ENCODE measurements at regions not wholly inside any gene's neighbourhood (a gene's known extent, or its start where the extent isn't known, plus 50 kb on each side); places are given as distances from the start of the nearest gene placed in this dataset.
"Not testable (repeated sequence)": the region's sequence is repeated elsewhere in the genome, so short reads cannot be mapped to it uniquely, and the experiment has no call there.

GRCh38 chr9:16290169-16290568, 580.3 kb downstream of the BNC2 start:
- H3K36me3 Mint-ChIP-seq: no peaks in the 10 kb centered on the region
- H3K27me3 Mint-ChIP-seq (ENCODE audit: low read depth in 2 of 2): peaks cover 8 to 29% of the 10 kb centered on the region in 2 donors
- Histone ChIP-seq H3K36me3 (ENCODE audit: control insufficient read depth, insufficient read depth, low read length) (no peaks in the 10 kb centered on the region), H3K4me1 (ENCODE audit: control insufficient read depth, insufficient read depth, low read length) (no peaks in the 10 kb centered on the region), H3K27me3 (ENCODE audit: control insufficient read depth, insufficient read depth, low read length) (no peaks in the 10 kb centered on the region), H3K4me3 (ENCODE audit: low read length) (no peak overlapping the region), H3K9me3 (ENCODE audit: control insufficient read depth, insufficient read depth, low read length) (no peaks in the 10 kb centered on the region), H3K27ac (ENCODE audit: low read length) (no peak overlapping the region)
- TF ChIP-seq CTCF (IDR thresholded peaks at IDR 0.05): no peak
- intact Hi-C loops (cut with micrococcal nuclease): no loop called here
- H3K9me3 Mint-ChIP-seq: peaks cover 0 to 3% of the 10 kb centered on the region in 2 donors
- 71% methylated on average over 5 of the region's 5 CpGs for WGBS (ENCODE audit: insufficient coverage)
- H3K27ac Mint-ChIP-seq: no peak overlapping the region
- no peak overlapping the region for H3K4me3 Mint-ChIP-seq
- H3K4me1 Mint-ChIP-seq: no peaks in the 10 kb centered on the region
- DNase-seq (no peak), ATAC-seq (no peak)

DNA sequence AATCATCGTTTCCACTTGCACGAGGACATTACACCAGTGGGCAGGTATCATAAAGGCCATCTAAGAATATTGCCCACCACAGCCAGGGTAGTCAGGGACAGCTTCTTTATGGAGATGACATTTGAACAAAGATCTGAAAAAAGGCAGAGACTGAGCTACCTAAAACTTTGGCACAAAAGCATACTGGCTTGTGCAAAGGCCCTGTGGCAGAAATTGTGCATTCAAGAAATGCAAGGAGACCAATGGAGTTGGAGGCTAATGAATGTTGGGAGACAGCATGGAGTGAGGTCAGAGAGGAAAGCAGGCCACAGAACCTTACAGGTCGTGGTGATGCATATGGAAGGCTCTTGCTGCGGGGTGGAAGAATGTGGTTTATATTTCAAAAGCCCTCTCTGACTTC, 578.5 kb downstream of the BNC2 start:
- Histone ChIP-seq H3K4me1 (ENCODE audit: control insufficient read depth, insufficient read depth, low read length) (no peaks in the 10 kb centered on the region), H3K4me3 (ENCODE audit: low read length) (no peak overlapping the region), H3K27me3 (ENCODE audit: control insufficient read depth, insufficient read depth, low read length) (no peaks in the 10 kb centered on the region), H3K9me3 (ENCODE audit: control insufficient read depth, insufficient read depth, low read length) (no peaks in the 10 kb centered on the region), H3K36me3 (ENCODE audit: control insufficient read depth, insufficient read depth, low read length) (no peaks in the 10 kb centered on the region), H3K27ac (ENCODE audit: low read length) (no peak overlapping the region)
- 77% methylated on average over 4 of the region's 4 CpGs for WGBS (ENCODE audit: insufficient coverage)
- TF ChIP-seq CTCF (IDR thresholded peaks at IDR 0.05): no peak
- intact Hi-C loops (cut with micrococcal nuclease): no loop called here
- Mint-ChIP-seq H3K36me3 (no peaks in the 10 kb centered on the region), H3K4me1 (no peaks in the 10 kb centered on the region), H3K9me3 (no peaks in the 10 kb centered on the region), H3K27me3 (ENCODE audit: low read depth in 2 of 2) (peaks cover 5 to 43% of the 10 kb centered on the region in 2 donors), H3K4me3 (no peak overlapping the region), H3K27ac (no peak overlapping the region)
- ATAC-seq: no peak
- DNase-seq: no peak

GRCh38 chr9:16293610-16294009, 576.9 kb downstream of the BNC2 start:
- H3K9me3 ChIP-seq (ENCODE audit: control insufficient read depth, insufficient read depth, low read length): no peaks in the 10 kb centered on the region
- H3K27ac Mint-ChIP-seq: no peak overlapping the region
- ATAC-seq: no peak
- intact Hi-C loops (cut with micrococcal nuclease): no loop called here
- WGBS (ENCODE audit: insufficient coverage): 70% methylated on average over 2 of the region's 2 CpGs
- no peak overlapping the region for H3K27ac ChIP-seq (ENCODE audit: low read length)
- H3K27me3 ChIP-seq (ENCODE audit: control insufficient read depth, insufficient read depth, low read length): no peaks in the 10 kb centered on the region
- no peaks in the 10 kb centered on the region for H3K36me3 ChIP-seq (ENCODE audit: control insufficient read depth, insufficient read depth, low read length)
- peaks cover 0 to 2% of the 10 kb centered on the region in 2 donors for H3K9me3 Mint-ChIP-seq
- H3K4me3 ChIP-seq (ENCODE audit: low read length): no peak overlapping the region
- H3K4me3 Mint-ChIP-seq: no peak overlapping the region
- H3K4me1 ChIP-seq (ENCODE audit: control insufficient read depth, insufficient read depth, low read length): no peaks in the 10 kb centered on the region
- TF ChIP-seq CTCF (IDR thresholded peaks at IDR 0.05): no peak
- H3K4me1 Mint-ChIP-seq: no peaks in the 10 kb centered on the region
- DNase-seq: no peak
- H3K27me3 Mint-ChIP-seq (ENCODE audit: low read depth in 2 of 2): peaks cover 5 to 44% of the 10 kb centered on the region in 2 donors
- H3K36me3 Mint-ChIP-seq: no peaks in the 10 kb centered on the region

- H3K36me3 Mint-ChIP-seq: no peaks in the 10 kb centered on the region
- H3K36me3 ChIP-seq (ENCODE audit: control insufficient read depth, insufficient read depth, low read length): no peaks in the 10 kb centered on the region
- no peaks in the 10 kb centered on the region for H3K4me1 Mint-ChIP-seq
- H3K27me3 ChIP-seq (ENCODE audit: control insufficient read depth, insufficient read depth, low read length): no peaks in the 10 kb centered on the region
- no peak overlapping the region for H3K27ac Mint-ChIP-seq
- no peaks in the 10 kb centered on the region for H3K4me1 ChIP-seq (ENCODE audit: control insufficient read depth, insufficient read depth, low read length)
- H3K27ac ChIP-seq (ENCODE audit: low read length): no peak overlapping the region
- no peak overlapping the region for H3K4me3 Mint-ChIP-seq
- H3K27me3 Mint-ChIP-seq (ENCODE audit: low read depth in 2 of 2): peaks cover 5 to 46% of the 10 kb centered on the region in 2 donors
- H3K4me3 ChIP-seq (ENCODE audit: low read length): no peak overlapping the region
- WGBS (ENCODE audit: insufficient coverage): 83% methylated on average over 7 of the region's 7 CpGs
- no peak for TF ChIP-seq CTCF (IDR thresholded peaks at IDR 0.05)
- H3K9me3 ChIP-seq (ENCODE audit: control insufficient read depth, insufficient read depth, low read length): no peaks in the 10 kb centered on the region
- ATAC-seq (no peak), DNase-seq (no peak)
- peaks cover 0 to 2% of the 10 kb centered on the region in 2 donors for H3K9me3 Mint-ChIP-seq
- intact Hi-C loops (cut with micrococcal nuclease): no loop called here
Observed at GRCh38 chr9:16294133-16294770, 576.2 kb downstream of the BNC2 start.

DNA sequence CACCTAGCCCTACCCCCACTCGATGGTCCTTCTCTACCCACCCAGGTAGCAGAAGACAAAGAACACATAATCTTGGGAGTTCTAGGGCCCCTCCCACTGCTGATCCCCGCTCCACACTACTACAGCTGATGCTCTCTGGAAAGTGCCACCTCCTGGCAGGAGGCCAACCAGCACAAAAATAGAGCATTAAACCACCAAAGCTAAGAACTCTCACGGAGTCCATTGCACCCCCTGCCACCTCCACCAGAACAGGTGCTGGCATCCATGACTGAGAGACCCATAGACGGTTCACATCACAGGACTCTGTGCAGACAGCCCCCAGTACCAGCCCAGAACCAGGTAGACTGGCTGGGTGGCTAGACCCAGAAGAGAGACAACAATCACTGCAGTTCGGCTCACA, 575.5 kb downstream of the BNC2 start:
- H3K27me3 Mint-ChIP-seq (ENCODE audit: low read depth in 2 of 2): peaks cover 5 to 44% of the 10 kb centered on the region in 2 donors
- H3K27me3 ChIP-seq (ENCODE audit: control insufficient read depth, insufficient read depth, low read length); H3K36me3 ChIP-seq (ENCODE audit: control insufficient read depth, insufficient read depth, low read length); H3K4me1 Mint-ChIP-seq; intact Hi-C loops (cut with micrococcal nuclease); DNase-seq; H3K36me3 Mint-ChIP-seq; H3K9me3 ChIP-seq (ENCODE audit: control insufficient read depth, insufficient read depth, low read length); H3K4me3 Mint-ChIP-seq; H3K9me3 Mint-ChIP-seq; ATAC-seq; H3K4me1 ChIP-seq (ENCODE audit: control insufficient read depth, insufficient read depth, low read length); H3K27ac ChIP-seq (ENCODE audit: low read length); H3K27ac Mint-ChIP-seq; H3K4me3 ChIP-seq (ENCODE audit: low read length): not testable (repeated sequence)
- WGBS (ENCODE audit: insufficient coverage): 83% methylated on average over 5 of the region's 5 CpGs
